ENCODE measurements at regions not wholly inside any gene's neighbourhood (a gene's known extent, or its start where the extent isn't known, plus 50 kb on each side); places are given as distances from the start of the nearest gene placed in this dataset.
"Not testable (repeated sequence)": the region's sequence is repeated elsewhere in the genome, so short reads cannot be mapped to it uniquely, and the experiment has no call there.

DNA sequence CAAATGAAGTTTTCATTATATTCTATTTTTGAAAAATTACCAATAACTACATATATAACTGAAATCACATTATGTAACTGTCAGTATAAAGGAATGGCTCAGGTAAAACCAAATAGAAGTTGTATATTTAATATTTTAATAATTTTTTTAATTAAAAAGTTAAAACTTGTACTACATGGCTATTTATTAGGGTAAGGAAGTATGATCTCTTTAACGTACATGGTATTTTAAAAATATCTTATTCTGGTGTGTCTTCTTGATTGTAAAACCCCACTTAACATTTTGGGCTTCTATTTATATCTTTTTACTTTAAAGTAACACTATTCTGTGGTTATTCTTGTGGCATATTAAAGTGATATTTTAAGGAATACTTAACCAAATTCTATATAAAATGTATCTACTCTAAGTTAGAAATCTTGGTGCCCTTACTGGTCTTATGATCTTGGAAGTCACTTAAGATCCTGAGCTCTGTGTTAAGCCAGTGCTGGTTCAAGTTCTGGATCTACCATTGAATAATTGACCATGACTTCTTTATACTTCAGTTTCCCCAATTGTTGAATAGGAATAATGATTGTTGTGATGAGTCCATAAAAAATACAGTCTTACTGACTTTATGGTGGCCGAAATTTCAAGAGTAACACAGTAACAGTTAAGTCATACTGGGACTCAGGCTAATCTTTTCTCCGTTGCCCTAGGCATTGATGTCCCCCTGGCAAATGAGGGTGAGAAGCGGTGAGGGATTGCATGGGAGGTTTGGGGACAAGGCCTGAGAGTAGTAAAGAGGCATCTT is 97.1 kb upstream of the TPTE start:
- peak; percentile 9 for ATAC-seq
- BruUV-seq (replicated peaks), result not testable (repeated sequence)

GRCh38 chr21:10424887-10425145 is 96.6 kb upstream of the TPTE start:
- H3K79me2 ChIP-seq (ENCODE audit: control insufficient read depth, insufficient read depth, low read length), result peaks cover 75% of the 10 kb centered on the region
- H4K20me1 ChIP-seq (replicated peaks; ENCODE audit: control insufficient read depth, insufficient read depth, low read length); FAIRE-seq; H3K4me3 ChIP-seq; H2AFZ ChIP-seq (ENCODE audit: low read depth, low read length); H3K9me3 ChIP-seq (replicated peaks; ENCODE audit: control insufficient read depth, insufficient read depth, low read depth, low read length); DNase-seq (ENCODE audit: extremely low read depth in 1 of 4, low spot score in 3 of 4); intact Hi-C loops (cut with micrococcal nuclease); H3K9ac ChIP-seq (ENCODE audit: insufficient read depth in 1 of 2, low read depth in 2 of 2, low read length in 2 of 2); H3K36me3 ChIP-seq (ENCODE audit: control insufficient read depth, insufficient read depth, low read length); CTCF ChIA-PET (ENCODE audit: low intra/inter-chr PET ratio); H3K9me1 ChIP-seq (ENCODE audit: control insufficient read depth, insufficient read depth, low read length); in situ Hi-C loops (cut with MboI); POLR2A ChIA-PET; H3K27ac ChIP-seq (ENCODE audit: extremely low read depth, low read depth, low read length); H3K27me3 ChIP-seq (ENCODE audit: control insufficient read depth in 2 of 2, insufficient read depth in 2 of 2, low read length in 2 of 2); BruUV-seq (replicated peaks); H3K4me1 ChIP-seq (replicated peaks in 1 of 2; ENCODE audit: control insufficient read depth in 2 of 2, insufficient read depth in 2 of 2, low read length in 2 of 2); ATAC-seq; H3K4me2 ChIP-seq (ENCODE audit: insufficient read depth, low read length): not testable (repeated sequence)
- no CpG with 5 or more reads among the region's 2 CpGs for WGBS (ENCODE audit: insufficient coverage, low coverage, missing lambda C conversion rate)

More for the DNA sequence above, 97.1 kb upstream of the TPTE start:
- FAIRE-seq, result peak; percentile 49
- H3K4me3 ChIP-seq; in situ Hi-C loops (cut with MboI); H3K27ac ChIP-seq (ENCODE audit: extremely low read depth, low read depth, low read length); H3K9me3 ChIP-seq (replicated peaks; ENCODE audit: control insufficient read depth, insufficient read depth, low read depth, low read length); H3K4me2 ChIP-seq (ENCODE audit: insufficient read depth, low read length); H3K36me3 ChIP-seq (ENCODE audit: control insufficient read depth, insufficient read depth, low read length); POLR2A ChIA-PET; H2AFZ ChIP-seq (ENCODE audit: low read depth, low read length); intact Hi-C loops (cut with micrococcal nuclease); H3K4me1 ChIP-seq (replicated peaks in 1 of 2; ENCODE audit: control insufficient read depth in 2 of 2, insufficient read depth in 2 of 2, low read length in 2 of 2); H3K9me1 ChIP-seq (ENCODE audit: control insufficient read depth, insufficient read depth, low read length); H3K9ac ChIP-seq (ENCODE audit: insufficient read depth in 1 of 2, low read depth in 2 of 2, low read length in 2 of 2); CTCF ChIA-PET (ENCODE audit: low intra/inter-chr PET ratio); H4K20me1 ChIP-seq (replicated peaks; ENCODE audit: control insufficient read depth, insufficient read depth, low read length); H3K27me3 ChIP-seq (ENCODE audit: control insufficient read depth in 2 of 2, insufficient read depth in 2 of 2, low read length in 2 of 2): not testable (repeated sequence)
- DNase-seq (ENCODE audit: extremely low read depth in 1 of 4, low spot score in 3 of 4), result peak in 2 of 4 experiments; percentile 32 to 36
- 15% methylated on average over 4 of the region's 4 CpGs for WGBS (ENCODE audit: insufficient coverage, low coverage, missing lambda C conversion rate)
- H3K79me2 ChIP-seq (ENCODE audit: control insufficient read depth, insufficient read depth, low read length), result peaks cover 75% of the 10 kb centered on the region
- TF ChIP-seq ZNF174 (CRISPR knock-in tag; IDR thresholded peaks at IDR 0.05), result 0 out of 2 replicates have a peak, but pooled peaks have one; percentile 39
- TF ChIP-seq THAP12 (CRISPR knock-in tag; IDR thresholded peaks at IDR 0.05), result 0 out of 2 replicates have a peak, but pooled peaks have one; percentile 20
- TF ChIP-seq SAFB2 (IDR thresholded peaks at IDR 0.05; ENCODE audit: borderline replicate concordance, low read depth, low read length, severe bottlenecking), result peak; percentile 95
- 0 out of 2 replicates have a peak, but pooled peaks have one; percentile 33 for TF ChIP-seq CLOCK (CRISPR knock-in tag; IDR thresholded peaks at IDR 0.05; ENCODE audit: borderline replicate concordance)
